Left lung (tissue), 4 donors: ENCODE measurements at regions not wholly inside any gene's neighbourhood (a gene's known extent, or its start where the extent isn't known, plus 50 kb on each side); places are given as distances from the start of the nearest gene placed in this dataset.
A peak's percentile ranks its signal among the peaks of the same experiment; 100 is the strongest.

Experiments used
- ATAC-seq: fragments of 200-7000 bp; cut with Tn5 transposase; one replicate; pipeline ENCODE4 v1.9.1; 2020; ENCODE audit warnings: moderate library complexity
- DNase-seq, 4 donors: peaks; one replicate each; pipeline ENCODE4 v3.0.0-alpha.2; 2013 to 2020
- H3K27ac ChIP-seq, 2 donors: fragments of 200-600 bp; sonication (generic) in 1 of 2; one replicate each; pipeline versions ENCODE4 v1.5.0 to v1.8.0; 2020 to 2021
- H3K27me3 ChIP-seq, 2 donors: fragments of 200-600 bp; sonication (generic) in 1 of 2; one replicate each; pipeline versions ENCODE4 v1.5.0 to v1.8.0; 2020 to 2021
- H3K36me3 ChIP-seq, 2 donors: fragments of 200-600 bp; sonication (generic) in 1 of 2; one replicate each; pipeline versions ENCODE4 v1.5.0 to v1.8.0; 2020 to 2021
- H3K4me1 ChIP-seq, 2 donors: fragments of 200-600 bp; one replicate each; pipeline ENCODE4 v1.8.0; 2021
- H3K4me3 ChIP-seq, 2 donors: fragments of 200-600 bp; sonication (generic) in 1 of 2; one replicate each; pipeline versions ENCODE4 v1.5.0 to v1.8.0; 2020 to 2021; ENCODE audit warnings: mild to moderate bottlenecking in 1 of 2
- H3K9me3 ChIP-seq, 2 donors: fragments of 200-600 bp; sonication (generic) in 1 of 2; one replicate each; pipeline versions ENCODE4 v1.5.0 to v1.8.0; 2020 to 2021
- CTCF ChIP-seq, 2 donors: fragments of 200-600 bp; sonication (generic) in 1 of 2; IDR thresholded peaks; one replicate each; pipeline versions ENCODE4 v1.5.0 to v1.8.0; 2021; ENCODE audit warnings: antibody characterized with exemption in 2 of 2
- intact Hi-C, 2 donors: fragments of 100-400 bp; cut with DNase I; formaldehyde crosslinking; loops; one replicate each; pipeline versions ENCODE4 v1.11.2 to v1.14.2; 2022
- donor health status: DM: no; HTN: yes; CAD: no.
- donor health status: DM: no; HTN: no; CAD: no.

- TF ChIP-seq CTCF (IDR thresholded peaks at IDR 0.05), result no peak
- Histone ChIP-seq H3K9me3 (peaks cover 0 to 5% of the 10 kb centered on the region in 2 donors), H3K4me1 (peaks cover 0 to 11% of the 10 kb centered on the region in 2 donors), H3K4me3 (no peak overlapping the region), H3K27ac (no peak overlapping the region), H3K36me3 (no peaks in the 10 kb centered on the region), H3K27me3 (no peaks in the 10 kb centered on the region)
- ATAC-seq, result no peak
- intact Hi-C loops, result no loop called here
- no peak for DNase-seq
These were observed 922.7 kb downstream of the VRK1 start for GRCh38 chr14:97719931-97720330.

- DNase-seq, result no peak
- no peak for TF ChIP-seq CTCF (IDR thresholded peaks at IDR 0.05)
- no peak overlapping the region for H3K4me3 ChIP-seq
- ATAC-seq, result no peak
- no peaks in the 10 kb centered on the region for H3K36me3 ChIP-seq
- intact Hi-C loops, result no loop called here
- peaks cover 0 to 5% of the 10 kb centered on the region in 2 donors for H3K9me3 ChIP-seq
- H3K4me1 ChIP-seq, result peaks cover 0 to 11% of the 10 kb centered on the region in 2 donors
- no peak overlapping the region for H3K27ac ChIP-seq
- H3K27me3 ChIP-seq, result no peaks in the 10 kb centered on the region
These were observed 926.2 kb downstream of the VRK1 start for GRCh38 chr14:97723351-97723750.

DNA sequence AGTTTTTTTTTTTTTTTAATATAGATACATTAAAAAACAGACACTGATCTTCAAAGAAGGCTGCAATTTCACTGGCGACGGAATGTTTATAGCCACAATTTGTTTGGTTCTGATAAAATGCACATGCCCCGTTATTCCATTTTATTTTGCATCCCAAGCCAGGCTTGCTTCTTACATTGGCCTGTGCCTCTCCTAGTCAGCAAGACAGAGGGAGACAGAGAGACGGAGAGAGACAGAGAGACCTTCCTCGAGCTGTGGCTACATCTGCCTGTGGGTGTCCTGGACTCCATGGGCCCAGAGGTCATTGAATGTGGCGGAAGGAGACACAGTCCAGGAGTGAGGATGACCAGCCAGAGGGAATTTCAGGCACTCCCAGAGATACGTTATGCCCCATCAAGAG, 926.6 kb downstream of the VRK1 start:
- no peak for DNase-seq
- H3K27ac ChIP-seq, result peak overlapping the region in 1 of 2 donors; percentile 57
- intact Hi-C loops, result no loop called here
- peaks cover 0 to 5% of the 10 kb centered on the region in 2 donors for H3K9me3 ChIP-seq
- H3K4me3 ChIP-seq, result no peak overlapping the region
- TF ChIP-seq CTCF (IDR thresholded peaks at IDR 0.05), result no peak
- H3K4me1 ChIP-seq, result peaks cover 0 to 11% of the 10 kb centered on the region in 2 donors
- no peaks in the 10 kb centered on the region for H3K27me3 ChIP-seq
- no peaks in the 10 kb centered on the region for H3K36me3 ChIP-seq
- no peak for ATAC-seq

- Histone ChIP-seq H3K4me3 (no peak overlapping the region), H3K36me3 (no peaks in the 10 kb centered on the region), H3K27ac (peak overlapping the region in 1 of 2 donors; percentile 57), H3K9me3 (peaks cover 0 to 5% of the 10 kb centered on the region in 2 donors), H3K4me1 (peaks cover 0 to 11% of the 10 kb centered on the region in 2 donors), H3K27me3 (no peaks in the 10 kb centered on the region)
- intact Hi-C loops, result no loop called here
- DNase-seq (no peak), ATAC-seq (no peak)
- no peak for TF ChIP-seq CTCF (IDR thresholded peaks at IDR 0.05)
These were observed 927.1 kb downstream of the VRK1 start for GRCh38 chr14:97724265-97724731.

DNA sequence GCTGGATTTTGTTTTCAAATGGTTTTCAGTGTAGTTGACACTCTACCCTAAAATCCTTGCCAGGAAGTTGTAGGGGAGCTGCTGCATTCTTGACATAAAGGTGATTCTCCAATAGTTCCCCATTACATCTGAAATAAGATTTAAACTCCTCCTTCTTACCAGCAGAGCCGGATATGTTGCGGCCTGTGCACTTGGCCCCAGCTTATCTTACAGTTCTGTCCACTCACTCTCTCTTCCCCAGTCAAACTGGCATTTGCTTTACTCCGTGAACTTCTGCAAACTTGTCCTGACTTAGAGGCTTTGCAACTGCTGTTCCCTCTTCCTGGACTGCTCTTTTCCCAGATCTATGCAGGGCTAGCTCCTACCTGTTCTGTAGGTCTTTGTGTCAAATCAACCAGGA, 929.5 kb downstream of the VRK1 start:
- ATAC-seq, result no peak
- Histone ChIP-seq H3K4me1 (peaks cover 0 to 11% of the 10 kb centered on the region in 2 donors), H3K36me3 (no peaks in the 10 kb centered on the region), H3K27me3 (no peaks in the 10 kb centered on the region), H3K4me3 (no peak overlapping the region), H3K27ac (no peak overlapping the region), H3K9me3 (peaks cover 0 to under 1% of the 10 kb centered on the region in 2 donors)
- TF ChIP-seq CTCF (IDR thresholded peaks at IDR 0.05), result no peak
- intact Hi-C loops, result no loop called here
- DNase-seq, result no peak
